LNCAP (cell line): ENCODE measurements at regions not wholly inside any gene's neighbourhood (a gene's known extent, or its start where the extent isn't known, plus 50 kb on each side); places are given as distances from the start of the nearest gene placed in this dataset.

Experiments used
- TF ChIP-seq, protein P1 (sequence below): fragments of 450-650 bp; IDR thresholded peaks from 2 replicates; pipeline ENCODE4 v1.5.1; 2017; ENCODE audit warnings: mild to moderate bottlenecking

DNA sequence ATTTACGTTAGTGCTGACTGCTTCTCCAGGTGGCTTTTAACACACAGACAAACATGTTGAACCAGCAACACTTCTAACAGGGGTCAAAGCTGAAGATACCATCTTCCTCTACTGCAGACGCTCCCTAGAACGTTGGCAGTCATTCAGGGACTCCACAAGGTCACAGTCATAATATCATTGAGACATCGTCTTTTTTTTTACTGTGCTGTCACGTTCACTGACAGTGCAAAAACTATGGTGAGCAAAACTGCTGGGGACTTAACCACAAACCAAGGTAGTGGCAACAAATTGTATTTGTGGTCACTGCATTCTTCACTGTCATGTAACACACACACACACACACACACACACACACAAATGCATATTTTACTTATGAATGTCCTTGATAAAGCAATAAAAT, 244.9 kb downstream of the CASP12 start:
- TF ChIP-seq, protein P1, sequence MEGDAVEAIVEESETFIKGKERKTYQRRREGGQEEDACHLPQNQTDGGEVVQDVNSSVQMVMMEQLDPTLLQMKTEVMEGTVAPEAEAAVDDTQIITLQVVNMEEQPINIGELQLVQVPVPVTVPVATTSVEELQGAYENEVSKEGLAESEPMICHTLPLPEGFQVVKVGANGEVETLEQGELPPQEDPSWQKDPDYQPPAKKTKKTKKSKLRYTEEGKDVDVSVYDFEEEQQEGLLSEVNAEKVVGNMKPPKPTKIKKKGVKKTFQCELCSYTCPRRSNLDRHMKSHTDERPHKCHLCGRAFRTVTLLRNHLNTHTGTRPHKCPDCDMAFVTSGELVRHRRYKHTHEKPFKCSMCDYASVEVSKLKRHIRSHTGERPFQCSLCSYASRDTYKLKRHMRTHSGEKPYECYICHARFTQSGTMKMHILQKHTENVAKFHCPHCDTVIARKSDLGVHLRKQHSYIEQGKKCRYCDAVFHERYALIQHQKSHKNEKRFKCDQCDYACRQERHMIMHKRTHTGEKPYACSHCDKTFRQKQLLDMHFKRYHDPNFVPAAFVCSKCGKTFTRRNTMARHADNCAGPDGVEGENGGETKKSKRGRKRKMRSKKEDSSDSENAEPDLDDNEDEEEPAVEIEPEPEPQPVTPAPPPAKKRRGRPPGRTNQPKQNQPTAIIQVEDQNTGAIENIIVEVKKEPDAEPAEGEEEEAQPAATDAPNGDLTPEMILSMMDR = no peak

DNA sequence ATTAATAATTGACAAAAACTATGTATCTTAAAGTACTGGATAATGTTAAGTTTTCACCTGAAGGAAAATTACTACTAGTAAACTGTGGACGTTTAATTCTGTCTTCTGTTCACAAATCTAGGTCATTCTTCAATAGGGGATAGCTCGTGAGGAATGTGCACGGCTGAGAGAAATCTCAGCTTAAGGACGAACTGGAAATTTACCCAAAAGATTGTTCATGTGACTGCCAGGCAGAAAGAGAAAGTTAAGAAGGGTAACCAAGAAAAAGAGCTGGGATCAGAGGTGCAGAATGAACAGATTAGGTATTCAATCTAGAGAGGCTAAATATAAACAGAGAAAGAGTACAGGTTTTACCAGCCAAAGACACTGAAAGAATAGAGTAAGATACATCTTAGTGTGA, 245.3 kb downstream of the CASP12 start:
- TF ChIP-seq, protein P1 = no peak

DNA sequence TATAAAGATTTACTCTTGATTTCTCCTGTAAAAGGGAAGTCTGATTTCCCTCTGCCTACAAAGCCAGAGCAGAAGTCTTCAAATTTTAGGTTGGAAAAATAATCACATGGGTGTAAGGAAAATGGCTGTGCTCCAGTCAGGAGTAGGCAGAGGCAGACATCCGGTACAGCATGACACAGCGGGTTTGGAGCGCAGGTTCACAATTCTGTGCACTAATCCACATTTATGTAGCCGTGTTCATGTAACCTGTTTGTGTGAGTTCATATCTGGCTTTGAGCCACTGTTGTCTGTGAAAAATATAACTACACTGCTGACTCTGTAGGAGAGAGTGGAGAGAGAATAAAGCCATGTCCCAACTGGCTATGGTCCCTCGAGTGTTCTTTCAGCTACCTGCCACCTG, 248.0 kb downstream of the CASP12 start:
- TF ChIP-seq, protein P1 = no peak

DNA sequence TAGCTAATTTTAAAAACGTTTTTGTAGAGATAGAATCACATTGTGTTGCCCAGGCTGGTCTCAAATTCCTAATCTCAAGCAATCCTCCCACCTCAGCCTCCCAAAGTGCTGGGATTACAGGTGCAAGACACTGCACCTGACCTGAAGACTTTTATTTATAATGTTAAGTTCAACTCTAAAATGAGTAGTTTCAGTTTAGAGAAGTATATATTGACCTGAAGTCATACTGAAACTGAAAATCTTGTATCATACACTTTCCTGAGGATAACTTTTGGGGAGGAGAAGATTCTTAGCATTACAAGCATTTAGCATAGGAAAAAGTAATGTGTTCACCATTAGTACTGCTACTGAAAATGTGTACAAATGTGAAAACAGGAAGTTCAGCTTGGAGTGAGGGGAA, 249.3 kb downstream of the CASP12 start:
- TF ChIP-seq, protein P1 = no peak

GRCh38 chr11:104645261-104646222, 252.7 kb downstream of the CASP12 start:
- TF ChIP-seq, protein P1 = no peak

- TF ChIP-seq, protein P1 = no peak
Observed at GRCh38 chr11:104637662-104638170, 260.5 kb downstream of the CASP12 start.

GRCh38 chr11:104633226-104633625, 265.0 kb downstream of the CASP12 start:
- TF ChIP-seq, protein P1 = no peak
